ENCODE measurements at regions not wholly inside any gene's neighbourhood (a gene's known extent, or its start where the extent isn't known, plus 50 kb on each side); places are given as distances from the start of the nearest gene placed in this dataset.

- DNase-seq (ENCODE audit: low spot score): no peak
- no peak for TF ChIP-seq CTCF (IDR thresholded peaks at IDR 0.05; ENCODE audit: unreplicated experiment)
- H3K27me3 Mint-ChIP-seq (ENCODE audit: unreplicated experiment): no peaks in the 10 kb centered on the region
- H3K4me3 Mint-ChIP-seq (ENCODE audit: unreplicated experiment): no peak overlapping the region
- no peaks in the 10 kb centered on the region for H3K36me3 Mint-ChIP-seq (ENCODE audit: low read depth, unreplicated experiment)
- no peak overlapping the region for H3K27ac Mint-ChIP-seq (ENCODE audit: unreplicated experiment)
- H3K4me1 Mint-ChIP-seq (ENCODE audit: unreplicated experiment): peaks cover 7% of the 10 kb centered on the region
- H3K9me3 Mint-ChIP-seq (ENCODE audit: unreplicated experiment): no peaks in the 10 kb centered on the region
Observed at GRCh38 chr3:170731281-170731680, 138.7 kb downstream of the RPL22L1 start.

- Mint-ChIP-seq H3K9me3 (ENCODE audit: unreplicated experiment) (no peaks in the 10 kb centered on the region), H3K4me3 (ENCODE audit: unreplicated experiment) (no peak overlapping the region), H3K4me1 (ENCODE audit: unreplicated experiment) (peaks cover 7% of the 10 kb centered on the region), H3K27me3 (ENCODE audit: unreplicated experiment) (no peaks in the 10 kb centered on the region), H3K36me3 (ENCODE audit: low read depth, unreplicated experiment) (no peaks in the 10 kb centered on the region), H3K27ac (ENCODE audit: unreplicated experiment) (no peak overlapping the region)
- TF ChIP-seq CTCF (IDR thresholded peaks at IDR 0.05; ENCODE audit: unreplicated experiment): no peak
- DNase-seq (ENCODE audit: low spot score): no peak
Observed at GRCh38 chr3:170730071-170730812, 139.8 kb downstream of the RPL22L1 start.

GRCh38 chr3:170728181-170728580 is 141.8 kb downstream of the RPL22L1 start:
- no peak overlapping the region for H3K4me3 Mint-ChIP-seq (ENCODE audit: unreplicated experiment)
- DNase-seq (ENCODE audit: low spot score): no peak
- H3K27me3 Mint-ChIP-seq (ENCODE audit: unreplicated experiment): no peaks in the 10 kb centered on the region
- no peak overlapping the region for H3K27ac Mint-ChIP-seq (ENCODE audit: unreplicated experiment)
- no peak for TF ChIP-seq CTCF (IDR thresholded peaks at IDR 0.05; ENCODE audit: unreplicated experiment)
- H3K9me3 Mint-ChIP-seq (ENCODE audit: unreplicated experiment): no peaks in the 10 kb centered on the region
- no peaks in the 10 kb centered on the region for H3K4me1 Mint-ChIP-seq (ENCODE audit: unreplicated experiment)
- H3K36me3 Mint-ChIP-seq (ENCODE audit: low read depth, unreplicated experiment): no peaks in the 10 kb centered on the region

GRCh38 chr3:170727754-170728153 is 141.9 kb upstream of the SLC7A14 start:
- Mint-ChIP-seq H3K4me1 (ENCODE audit: unreplicated experiment) (no peaks in the 10 kb centered on the region), H3K36me3 (ENCODE audit: low read depth, unreplicated experiment) (no peaks in the 10 kb centered on the region), H3K27ac (ENCODE audit: unreplicated experiment) (no peak overlapping the region), H3K9me3 (ENCODE audit: unreplicated experiment) (no peaks in the 10 kb centered on the region), H3K27me3 (ENCODE audit: unreplicated experiment) (no peaks in the 10 kb centered on the region), H3K4me3 (ENCODE audit: unreplicated experiment) (no peak overlapping the region)
- no peak for DNase-seq (ENCODE audit: low spot score)
- no peak for TF ChIP-seq CTCF (IDR thresholded peaks at IDR 0.05; ENCODE audit: unreplicated experiment)

- no peaks in the 10 kb centered on the region for H3K9me3 Mint-ChIP-seq (ENCODE audit: unreplicated experiment)
- no peak overlapping the region for H3K4me3 Mint-ChIP-seq (ENCODE audit: unreplicated experiment)
- no peak for TF ChIP-seq CTCF (IDR thresholded peaks at IDR 0.05; ENCODE audit: unreplicated experiment)
- no peaks in the 10 kb centered on the region for H3K4me1 Mint-ChIP-seq (ENCODE audit: unreplicated experiment)
- no peaks in the 10 kb centered on the region for H3K36me3 Mint-ChIP-seq (ENCODE audit: low read depth, unreplicated experiment)
- no peak for DNase-seq (ENCODE audit: low spot score)
- H3K27me3 Mint-ChIP-seq (ENCODE audit: unreplicated experiment): no peaks in the 10 kb centered on the region
- no peak overlapping the region for H3K27ac Mint-ChIP-seq (ENCODE audit: unreplicated experiment)
Observed at GRCh38 chr3:170726976-170727661, 141.2 kb upstream of the SLC7A14 start.

Measured in endothelial cell (in vitro differentiated cells).